ENCODE measurements at regions not wholly inside any gene's neighbourhood (a gene's known extent, or its start where the extent isn't known, plus 50 kb on each side); places are given as distances from the start of the nearest gene placed in this dataset.

- no peak for DNase-seq
These were observed 82.9 kb downstream of the HES1 start for GRCh38 chr3:194218646-194219453.

GRCh38 chr3:194219826-194220410 lies 84.0 kb downstream of the HES1 start:
- no peak for DNase-seq

GRCh38 chr3:194220901-194221326 lies 85.0 kb downstream of the HES1 start:
- no peak for DNase-seq

GRCh38 chr3:194221336-194221735 lies 85.4 kb downstream of the HES1 start:
- no peak for DNase-seq

GRCh38 chr3:194223951-194224350 lies 88.0 kb downstream of the HES1 start:
- no peak for DNase-seq

GRCh38 chr3:194224471-194225417 lies 88.8 kb downstream of the HES1 start:
- DNase-seq: no peak

GRCh38 chr3:194225418-194225812 lies 89.5 kb downstream of the HES1 start:
- DNase-seq: no peak

- no peak for DNase-seq
These were observed 90.2 kb downstream of the HES1 start for GRCh38 chr3:194225988-194226663.

GRCh38 chr3:194231929-194232832 lies 96.2 kb downstream of the HES1 start:
- no peak for DNase-seq

- DNase-seq: no peak
These were observed 97.2 kb downstream of the HES1 start for GRCh38 chr3:194233150-194233549.

GRCh38 chr3:194235160-194235559 lies 99.2 kb downstream of the HES1 start:
- DNase-seq: no peak

GRCh38 chr3:194237110-194237509 lies 101.2 kb downstream of the HES1 start:
- no peak for DNase-seq

GRCh38 chr3:194240766-194241165 lies 104.8 kb downstream of the HES1 start:
- no peak for DNase-seq

GRCh38 chr3:194243172-194243837 lies 107.4 kb downstream of the HES1 start:
- DNase-seq: no peak

GRCh38 chr3:194244167-194244566 lies 107.0 kb downstream of the CPN2 start:
- no peak for DNase-seq

- no peak for DNase-seq
These were observed 105.7 kb downstream of the CPN2 start for GRCh38 chr3:194245474-194245873.

- no peak for DNase-seq
These were observed 105.1 kb downstream of the CPN2 start for GRCh38 chr3:194245975-194246561.

GRCh38 chr3:194246709-194247349 lies 104.3 kb downstream of the CPN2 start:
- DNase-seq: no peak

GRCh38 chr3:194247350-194247740 lies 103.8 kb downstream of the CPN2 start:
- DNase-seq: no peak
